Renal pelvis (tissue), 1 donor: ENCODE measurements at regions not wholly inside any gene's neighbourhood (a gene's known extent, or its start where the extent isn't known, plus 50 kb on each side); places are given as distances from the start of the nearest gene placed in this dataset.
A peak's percentile ranks its signal among the peaks of the same experiment; 100 is the strongest.
"Not testable (repeated sequence)": the region's sequence is repeated elsewhere in the genome, so short reads cannot be mapped to it uniquely, and the experiment has no call there.

Experiments used
- DNase-seq: peaks from one replicate; pipeline ENCODE4 v3.0.0-alpha.2; 2013

DNA sequence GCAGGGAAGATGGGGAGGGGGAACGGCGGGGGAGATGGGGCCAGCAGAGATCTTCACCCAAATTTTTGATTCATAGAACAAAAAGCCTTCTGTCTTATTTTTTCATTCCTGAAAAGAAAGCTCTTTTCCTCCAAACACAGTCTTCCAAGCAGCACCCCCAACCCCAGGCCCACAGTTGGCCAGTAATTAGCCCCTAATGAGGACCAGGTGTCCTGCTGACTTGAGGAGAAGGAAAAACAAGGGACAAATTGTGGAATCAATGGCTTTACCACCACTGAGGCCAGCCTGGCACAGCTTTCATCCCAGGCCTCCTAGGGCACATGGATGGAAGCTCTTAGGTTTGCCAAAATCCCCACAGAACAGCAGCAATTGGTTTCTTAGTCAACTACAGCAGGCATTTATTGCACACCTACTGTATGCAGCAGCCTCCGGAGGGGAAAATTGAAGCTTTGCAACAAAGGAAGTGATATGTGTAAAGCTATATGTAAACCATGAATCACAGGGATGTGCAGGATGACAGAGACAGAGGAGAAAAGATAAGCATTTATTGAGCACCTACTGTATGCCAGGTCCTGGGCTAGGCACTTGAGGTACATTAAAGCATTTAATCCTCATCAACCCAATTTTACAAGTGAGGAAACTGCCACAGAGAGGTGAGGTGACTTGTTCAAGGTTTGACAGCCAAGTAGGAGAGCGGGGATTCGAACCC, 199.5 kb downstream of the TBC1D2B start:
- no peak for DNase-seq

GRCh38 chr15:77876107-77876820, 201.2 kb downstream of the TBC1D2B start:
- DNase-seq, result not testable (repeated sequence)

DNA sequence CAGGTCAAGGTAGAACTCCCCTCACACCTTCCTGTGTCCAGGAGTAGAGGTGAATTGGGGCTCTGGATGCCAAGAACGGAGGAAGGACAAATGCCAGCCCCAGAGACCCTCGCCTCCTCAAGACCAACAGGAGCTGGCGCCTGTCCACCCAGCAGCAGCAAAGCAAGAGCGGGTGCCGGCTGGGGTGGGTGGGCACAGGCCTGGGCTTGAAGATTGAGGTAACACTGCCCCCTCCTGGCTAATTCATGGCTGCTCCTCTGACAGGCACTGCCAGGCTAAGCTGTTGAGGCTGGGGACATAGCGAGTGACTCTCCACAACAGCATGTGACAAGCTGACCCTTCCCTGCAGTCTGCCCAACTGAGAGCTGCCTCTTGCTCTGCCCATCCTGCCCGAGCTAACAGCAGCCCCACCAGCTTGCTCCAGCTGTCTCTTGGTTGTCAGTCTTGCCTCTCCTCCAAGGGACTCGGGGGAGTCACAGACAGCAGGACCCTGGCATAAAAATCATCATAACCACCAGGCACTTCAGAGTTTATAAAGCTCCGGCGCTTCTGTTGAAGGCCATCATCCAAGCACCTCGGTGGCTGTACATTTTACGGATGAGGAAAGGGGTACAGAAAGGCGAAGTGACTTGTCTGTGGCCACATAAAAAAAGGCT, 202.3 kb downstream of the TBC1D2B start:
- peak; percentile 77 for DNase-seq

DNA sequence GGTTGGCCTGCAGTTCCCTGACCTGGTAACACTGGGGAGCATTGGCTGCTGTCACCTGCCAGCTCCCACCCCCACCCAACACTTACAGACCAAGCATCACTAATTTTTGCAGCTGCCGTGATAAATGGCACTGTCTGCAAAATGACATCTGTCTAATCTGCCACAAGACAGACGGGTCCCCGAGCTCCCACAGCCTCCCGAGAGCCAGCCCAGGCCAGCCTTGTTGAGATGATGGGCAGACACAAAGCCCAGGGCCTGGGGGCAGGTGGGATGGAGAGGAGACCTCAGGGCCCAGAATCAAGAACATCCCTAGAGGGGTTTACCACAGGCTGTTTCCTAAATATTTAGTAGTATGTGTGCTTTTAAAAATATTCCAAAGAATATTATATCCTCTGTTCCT, 203.4 kb downstream of the TBC1D2B start:
- DNase-seq, result no peak

DNA sequence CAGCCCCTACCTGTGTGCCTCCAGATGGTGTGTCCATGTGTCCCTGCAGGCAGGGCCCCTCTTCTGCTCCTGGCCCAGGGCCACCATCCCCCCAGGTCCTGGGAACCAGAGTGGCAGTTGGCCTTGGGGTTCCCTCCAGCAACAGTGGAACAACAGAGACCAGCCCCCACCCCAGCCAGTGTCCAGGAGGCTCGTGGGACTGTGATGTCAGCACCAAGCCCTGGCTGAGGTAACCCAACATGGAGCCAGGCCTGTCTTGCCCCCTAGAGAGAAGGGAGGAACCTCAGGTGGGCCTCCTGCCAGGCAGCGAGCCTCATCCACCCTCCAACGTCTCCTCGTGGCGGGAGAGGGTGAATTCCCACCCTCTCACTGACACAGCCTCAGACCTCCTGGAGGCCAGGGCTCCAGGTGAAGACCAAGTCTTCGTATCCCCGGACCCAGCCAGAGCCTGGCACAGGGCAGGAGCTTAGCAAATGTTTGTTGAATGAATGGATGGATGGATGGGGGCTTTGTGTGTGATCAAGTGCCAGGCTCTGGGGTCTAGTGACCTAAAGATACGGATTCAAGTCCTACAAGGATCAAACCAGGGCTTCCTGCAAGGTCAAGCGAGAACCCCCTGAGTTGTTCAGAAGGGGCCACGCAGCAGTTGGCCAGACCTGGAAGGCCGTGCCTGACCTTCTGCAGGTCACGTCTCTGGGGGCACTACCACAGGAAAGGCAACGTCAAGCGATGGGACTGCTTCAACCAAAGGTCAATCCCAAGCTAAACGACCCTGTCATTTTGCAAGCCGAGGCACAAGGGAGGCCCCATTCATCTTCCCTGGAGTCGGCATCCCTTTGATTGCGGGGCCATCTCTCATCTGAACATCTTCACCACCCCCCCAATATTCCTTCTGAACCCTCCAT, 204.7 kb downstream of the TBC1D2B start:
- DNase-seq, result not testable (repeated sequence)

GRCh38 chr15:77871852-77872371, 205.6 kb downstream of the TBC1D2B start:
- no peak for DNase-seq

GRCh38 chr15:77870195-77871065, 207.1 kb downstream of the TBC1D2B start:
- peak; percentile 58 for DNase-seq

DNA sequence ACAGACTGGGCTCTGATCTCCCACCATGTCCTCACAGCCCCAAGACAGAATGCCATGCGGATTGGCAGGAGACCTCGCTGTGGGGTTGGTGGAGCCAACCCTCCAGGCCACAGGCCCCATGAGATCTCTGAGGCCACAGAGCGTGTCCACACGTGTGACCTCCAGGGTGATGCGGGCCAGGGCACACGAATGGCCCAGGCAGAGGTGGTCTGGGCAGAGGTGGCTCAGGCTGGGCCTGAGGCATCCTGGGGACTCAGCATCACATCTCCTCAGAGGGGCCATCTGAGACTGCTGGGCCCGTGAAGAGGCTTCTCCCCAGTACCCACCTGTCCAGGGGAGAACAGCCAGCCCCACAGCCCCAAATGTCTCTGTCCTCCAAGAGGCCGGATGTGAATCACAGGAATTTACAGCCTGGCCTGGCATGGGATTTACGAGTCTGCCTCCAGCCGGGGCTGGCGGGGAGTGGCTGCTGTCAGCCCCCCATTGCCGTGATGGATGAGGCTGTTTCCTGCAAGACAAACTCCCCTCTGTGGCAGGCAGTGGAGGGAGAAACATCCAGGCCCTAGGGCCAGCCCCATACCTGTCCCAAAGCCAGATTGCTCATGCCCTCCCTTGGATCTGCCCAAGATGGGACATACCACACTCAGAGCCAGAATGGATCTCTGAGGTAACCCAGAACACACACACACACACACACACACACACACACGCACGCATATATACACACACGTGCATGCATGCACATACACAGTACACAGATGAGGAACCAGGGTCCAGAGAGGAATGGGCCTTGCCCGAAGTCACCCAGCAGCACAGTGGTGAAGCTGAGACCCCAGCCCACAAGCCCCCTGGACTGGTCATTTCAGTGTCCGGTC, 208.3 kb downstream of the TBC1D2B start:
- peak; percentile 76 for DNase-seq

DNA sequence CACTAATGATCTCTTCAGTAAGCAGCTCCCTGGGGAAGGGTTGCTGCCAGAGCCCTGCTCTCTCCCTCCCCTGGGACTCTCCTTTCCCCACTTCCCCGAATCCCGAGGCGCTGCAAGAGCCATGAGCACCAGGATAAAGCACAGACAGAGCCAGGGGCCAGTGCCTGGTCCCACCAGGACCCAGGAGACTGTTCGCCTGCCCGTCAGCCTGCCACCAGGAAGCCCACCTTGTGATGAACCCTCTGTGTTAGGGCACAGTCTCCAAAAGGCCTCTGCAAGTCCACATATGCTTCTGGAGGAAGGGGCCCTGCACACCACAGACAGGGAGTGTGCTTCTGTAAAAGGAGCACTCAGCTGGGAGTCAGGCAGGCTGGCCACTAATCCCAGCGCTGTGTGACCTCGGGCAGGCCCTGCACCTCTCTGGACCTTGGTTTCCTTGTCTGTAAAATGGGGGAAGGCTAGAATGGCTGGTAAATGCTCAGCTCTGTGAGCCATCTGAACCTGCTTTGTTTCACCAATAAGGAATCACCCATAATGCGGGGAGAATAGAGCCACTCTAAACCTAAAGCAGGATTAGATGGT, 209.4 kb downstream of the TBC1D2B start:
- DNase-seq, result not testable (repeated sequence)

GRCh38 chr15:77867266-77868047, 210.1 kb downstream of the TBC1D2B start:
- no peak for DNase-seq

DNA sequence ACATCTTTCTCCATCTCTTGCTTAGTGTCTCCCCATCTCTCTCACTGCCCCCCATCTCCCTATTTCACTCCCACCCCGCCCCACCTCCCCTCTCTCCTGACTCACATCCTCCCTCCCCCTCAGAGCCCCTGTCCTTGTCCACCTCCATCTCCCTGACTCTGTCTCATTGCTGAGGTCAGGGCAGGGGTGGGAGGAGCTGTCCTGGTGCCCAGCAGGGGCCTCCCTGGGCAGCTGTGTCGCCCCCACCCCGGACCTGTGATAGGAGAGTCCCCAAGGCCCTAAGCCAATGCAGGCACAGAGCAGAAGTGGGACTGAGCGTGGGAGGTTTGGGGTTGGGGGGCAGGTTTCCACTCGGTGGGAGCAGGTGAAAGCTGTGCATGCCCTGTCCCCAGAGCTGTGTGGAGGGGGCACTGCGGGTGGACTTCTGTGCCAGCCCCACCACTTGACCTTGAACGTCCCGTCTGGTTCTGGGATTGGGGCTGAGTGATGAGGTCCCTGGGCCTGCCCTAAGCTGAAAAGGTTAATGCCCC, 210.8 kb downstream of the TBC1D2B start:
- no peak for DNase-seq

DNA sequence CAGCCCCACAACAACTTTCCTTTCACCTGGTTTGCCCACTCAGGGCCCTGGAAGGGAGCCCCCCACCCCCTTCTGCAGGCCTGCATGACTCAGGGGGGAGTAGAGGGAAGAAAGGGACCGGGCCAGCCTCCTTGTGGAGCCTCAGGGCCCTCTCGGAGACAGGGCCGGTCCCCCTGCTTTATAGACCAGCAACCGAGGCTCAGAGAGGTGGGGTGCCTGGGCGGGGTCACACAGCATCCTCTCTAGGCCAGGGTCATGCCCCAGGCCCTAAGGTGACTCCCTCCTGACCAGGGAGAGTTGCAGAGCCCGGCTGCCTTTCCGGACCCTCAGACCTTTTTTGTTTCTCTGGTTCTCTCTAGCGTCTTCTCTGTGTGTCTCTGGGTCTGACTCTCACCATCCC, 211.3 kb downstream of the TBC1D2B start:
- no peak for DNase-seq

DNA sequence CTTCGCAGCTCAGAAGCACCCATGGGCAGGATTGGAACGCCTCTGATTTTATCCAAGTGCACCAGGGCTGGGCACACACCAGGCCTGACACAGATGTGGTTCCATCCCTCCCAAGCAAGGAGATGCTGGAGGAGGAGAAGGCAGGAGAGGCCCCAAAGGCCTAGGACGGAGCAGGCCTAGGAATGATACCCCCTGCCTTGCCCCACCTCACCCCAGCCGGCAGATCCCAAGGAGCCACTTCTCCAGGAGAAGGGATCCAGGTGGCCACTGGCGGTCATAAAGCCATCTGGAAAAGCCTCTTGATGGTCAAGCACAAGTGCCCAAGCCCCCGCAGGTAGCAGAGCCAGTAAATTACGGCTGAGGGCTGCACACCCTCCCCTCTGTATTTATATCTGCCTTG, 211.8 kb downstream of the TBC1D2B start:
- no peak for DNase-seq

DNA sequence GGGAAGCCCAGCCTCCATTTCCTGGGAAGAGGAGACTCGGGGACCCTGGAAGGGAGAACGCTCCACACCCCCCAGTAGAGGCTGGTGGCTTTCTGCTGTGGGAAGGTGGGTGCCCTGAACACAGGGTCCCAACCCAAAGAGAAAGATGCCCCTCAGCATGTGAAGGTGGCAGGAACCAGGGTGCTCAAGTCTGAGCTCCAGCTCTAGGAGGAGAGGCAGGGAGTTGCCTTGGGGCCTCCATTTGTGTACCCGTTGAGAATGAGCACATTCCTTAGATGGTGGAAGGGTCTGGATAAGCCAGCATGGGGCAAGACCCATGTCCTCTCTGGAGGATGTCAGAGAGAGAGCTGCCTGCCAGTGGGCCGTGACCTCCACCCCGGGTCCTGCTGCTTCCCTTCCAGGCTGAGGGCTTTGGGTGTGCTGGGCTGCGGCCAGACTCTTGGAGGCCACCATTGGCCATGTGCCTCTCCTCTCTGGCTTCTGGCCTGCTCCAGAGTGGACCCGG, 212.4 kb downstream of the TBC1D2B start:
- DNase-seq, result no peak

DNA sequence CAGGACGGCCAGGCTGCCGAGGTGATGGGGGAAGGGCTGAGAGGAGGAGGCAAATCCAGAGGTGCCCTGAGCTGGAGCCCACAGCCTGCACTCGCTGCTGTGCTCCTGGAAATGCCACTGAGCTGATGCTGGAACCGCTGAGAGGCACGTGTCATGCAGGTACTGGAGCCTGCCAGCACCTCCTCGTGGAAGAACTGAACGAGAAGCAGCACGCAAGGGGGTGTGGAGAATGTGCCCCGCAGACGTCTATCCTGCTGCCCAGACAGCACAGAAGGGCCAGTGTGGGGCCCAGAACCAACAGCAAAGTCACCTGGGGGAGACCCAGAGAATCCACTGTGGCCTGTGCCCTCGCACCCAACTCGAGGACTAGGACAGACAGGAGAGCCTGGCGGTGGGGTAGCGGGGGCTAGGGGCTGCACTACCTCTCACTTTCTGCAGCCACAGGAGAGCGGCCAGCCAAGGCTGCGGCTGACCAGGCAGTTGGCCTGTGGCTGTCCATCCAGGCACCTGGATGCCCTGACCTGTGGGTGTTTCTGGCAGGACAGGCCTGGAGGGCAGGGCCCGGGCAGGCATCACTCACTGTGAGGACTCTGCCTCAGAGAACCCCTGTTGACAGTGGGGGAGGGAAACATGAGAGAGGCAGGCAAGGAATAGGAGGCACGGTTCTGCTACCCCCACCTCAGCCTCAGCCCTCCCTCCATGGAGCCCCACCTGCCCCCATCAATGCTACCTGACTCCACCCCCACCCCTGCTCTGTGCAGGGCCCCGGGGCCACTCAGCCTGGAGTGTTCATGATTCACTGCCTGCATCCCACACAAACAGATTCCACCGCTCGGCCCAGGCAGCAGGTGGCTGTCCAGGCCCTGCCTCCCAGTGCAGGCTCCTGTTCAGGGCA, 213.1 kb downstream of the TBC1D2B start:
- DNase-seq, result no peak

DNA sequence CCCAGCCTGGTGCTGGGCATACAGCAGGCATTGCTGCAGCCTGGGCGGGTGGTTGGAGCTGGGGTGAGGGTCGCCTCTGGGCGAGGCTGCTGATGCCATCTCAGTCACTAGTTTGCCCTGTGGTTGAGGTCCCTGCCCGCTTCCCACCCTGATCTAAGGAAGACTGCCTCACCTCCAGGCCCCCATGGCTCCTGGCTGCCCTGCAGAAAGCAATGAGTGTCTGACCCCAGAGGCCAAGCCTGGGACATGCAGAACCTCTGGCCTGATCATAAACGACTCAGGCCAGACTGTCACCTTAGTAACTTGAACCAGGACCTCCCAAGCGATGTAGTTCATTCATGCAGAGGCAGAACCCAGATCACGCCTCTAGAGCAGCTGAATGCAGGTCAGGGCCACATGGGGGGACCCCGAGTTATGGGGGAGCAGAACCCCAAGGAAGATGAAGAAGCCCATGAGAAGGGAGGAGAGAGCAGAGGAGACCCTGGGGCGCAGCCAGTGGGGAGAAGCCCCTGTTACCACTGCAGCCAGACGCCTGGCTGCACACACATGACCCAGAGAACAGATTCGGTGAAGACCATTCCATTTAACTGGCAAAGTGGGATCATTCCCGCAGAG, 213.9 kb downstream of the TBC1D2B start:
- no peak for DNase-seq
